ENCODE measurements at regions not wholly inside any gene's neighbourhood (a gene's known extent, or its start where the extent isn't known, plus 50 kb on each side); places are given as distances from the start of the nearest gene placed in this dataset.

GRCh38 chr2:166637051-166637450, 143.0 kb upstream of the SCN7A start:
- H3K9me3 ChIP-seq (ENCODE audit: low read depth, low read length): no peaks in the 10 kb centered on the region
- no peak overlapping the region for H2AFZ ChIP-seq (ENCODE audit: low read length)
- no peak overlapping the region for H3K4me2 ChIP-seq (ENCODE audit: insufficient read depth, low read length)
- no peak overlapping the region for H3K4me3 ChIP-seq (ENCODE audit: insufficient read depth, low read length)
- no peaks in the 10 kb centered on the region for H3K79me2 ChIP-seq (ENCODE audit: insufficient read depth, low read length)
- no peaks in the 10 kb centered on the region for H3K27me3 ChIP-seq (ENCODE audit: insufficient read depth, low read length)
- no peaks in the 10 kb centered on the region for H3K36me3 ChIP-seq (ENCODE audit: insufficient read depth, low read length)
- no peaks in the 10 kb centered on the region for H4K20me1 ChIP-seq (ENCODE audit: insufficient read depth, low read length)
- H3K4me1 ChIP-seq (ENCODE audit: insufficient read depth, low read length): no peaks in the 10 kb centered on the region
- no peak overlapping the region for H3K27ac ChIP-seq (ENCODE audit: low read depth, low read length)
- TF ChIP-seq, protein P1, sequence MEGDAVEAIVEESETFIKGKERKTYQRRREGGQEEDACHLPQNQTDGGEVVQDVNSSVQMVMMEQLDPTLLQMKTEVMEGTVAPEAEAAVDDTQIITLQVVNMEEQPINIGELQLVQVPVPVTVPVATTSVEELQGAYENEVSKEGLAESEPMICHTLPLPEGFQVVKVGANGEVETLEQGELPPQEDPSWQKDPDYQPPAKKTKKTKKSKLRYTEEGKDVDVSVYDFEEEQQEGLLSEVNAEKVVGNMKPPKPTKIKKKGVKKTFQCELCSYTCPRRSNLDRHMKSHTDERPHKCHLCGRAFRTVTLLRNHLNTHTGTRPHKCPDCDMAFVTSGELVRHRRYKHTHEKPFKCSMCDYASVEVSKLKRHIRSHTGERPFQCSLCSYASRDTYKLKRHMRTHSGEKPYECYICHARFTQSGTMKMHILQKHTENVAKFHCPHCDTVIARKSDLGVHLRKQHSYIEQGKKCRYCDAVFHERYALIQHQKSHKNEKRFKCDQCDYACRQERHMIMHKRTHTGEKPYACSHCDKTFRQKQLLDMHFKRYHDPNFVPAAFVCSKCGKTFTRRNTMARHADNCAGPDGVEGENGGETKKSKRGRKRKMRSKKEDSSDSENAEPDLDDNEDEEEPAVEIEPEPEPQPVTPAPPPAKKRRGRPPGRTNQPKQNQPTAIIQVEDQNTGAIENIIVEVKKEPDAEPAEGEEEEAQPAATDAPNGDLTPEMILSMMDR (IDR thresholded peaks at IDR 0.05; ENCODE audit: extremely low read depth, low read depth, low read length): no peak
- no peak for DNase-seq (ENCODE audit: insufficient read length, low spot score, missing footprints)

DNA sequence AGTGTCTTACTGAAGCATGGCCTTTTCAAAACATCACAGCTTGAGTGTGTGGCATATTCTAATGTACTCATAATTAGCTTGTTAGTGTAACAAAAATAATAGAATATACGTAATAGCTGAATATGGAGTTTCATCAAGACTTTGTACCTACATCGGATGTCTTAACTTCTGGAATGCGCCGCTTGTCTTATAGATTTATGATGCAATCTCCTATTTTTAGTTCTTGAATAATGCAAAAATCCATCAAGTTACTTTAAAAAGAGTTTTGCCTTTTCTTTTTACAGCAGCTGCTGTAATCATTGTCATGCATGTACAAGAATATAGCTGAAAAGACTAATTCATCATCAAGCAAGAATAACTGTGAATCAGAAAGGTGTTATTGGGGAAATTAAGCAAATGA, 140.7 kb upstream of the SCN7A start:
- no peak for DNase-seq (ENCODE audit: insufficient read length, low spot score, missing footprints)
- Histone ChIP-seq H3K79me2 (ENCODE audit: insufficient read depth, low read length) (no peaks in the 10 kb centered on the region), H4K20me1 (ENCODE audit: insufficient read depth, low read length) (no peaks in the 10 kb centered on the region), H3K27me3 (ENCODE audit: insufficient read depth, low read length) (no peaks in the 10 kb centered on the region), H3K4me2 (ENCODE audit: insufficient read depth, low read length) (no peak overlapping the region), H2AFZ (ENCODE audit: low read length) (no peak overlapping the region), H3K4me1 (ENCODE audit: insufficient read depth, low read length) (no peaks in the 10 kb centered on the region), H3K4me3 (ENCODE audit: insufficient read depth, low read length) (no peak overlapping the region), H3K9me3 (ENCODE audit: low read depth, low read length) (no peaks in the 10 kb centered on the region), H3K36me3 (ENCODE audit: insufficient read depth, low read length) (no peaks in the 10 kb centered on the region), H3K27ac (ENCODE audit: low read depth, low read length) (no peak overlapping the region)
- TF ChIP-seq, protein P1 (IDR thresholded peaks at IDR 0.05; ENCODE audit: extremely low read depth, low read depth, low read length): no peak

- no peak for DNase-seq (ENCODE audit: insufficient read length, low spot score, missing footprints)
- no peak overlapping the region for H3K4me3 ChIP-seq (ENCODE audit: insufficient read depth, low read length)
- peak overlapping the region; percentile 2 for H3K4me2 ChIP-seq (ENCODE audit: insufficient read depth, low read length)
- no peaks in the 10 kb centered on the region for H4K20me1 ChIP-seq (ENCODE audit: insufficient read depth, low read length)
- H3K36me3 ChIP-seq (ENCODE audit: insufficient read depth, low read length): no peaks in the 10 kb centered on the region
- H2AFZ ChIP-seq (ENCODE audit: low read length): no peak overlapping the region
- H3K27ac ChIP-seq (ENCODE audit: low read depth, low read length): no peak overlapping the region
- no peaks in the 10 kb centered on the region for H3K9me3 ChIP-seq (ENCODE audit: low read depth, low read length)
- TF ChIP-seq, protein P1 (IDR thresholded peaks at IDR 0.05; ENCODE audit: extremely low read depth, low read depth, low read length): no peak
- H3K79me2 ChIP-seq (ENCODE audit: insufficient read depth, low read length): no peaks in the 10 kb centered on the region
- H3K27me3 ChIP-seq (ENCODE audit: insufficient read depth, low read length): no peaks in the 10 kb centered on the region
- no peaks in the 10 kb centered on the region for H3K4me1 ChIP-seq (ENCODE audit: insufficient read depth, low read length)
These were observed 138.6 kb upstream of the SCN7A start for GRCh38 chr2:166632616-166633015.

DNA sequence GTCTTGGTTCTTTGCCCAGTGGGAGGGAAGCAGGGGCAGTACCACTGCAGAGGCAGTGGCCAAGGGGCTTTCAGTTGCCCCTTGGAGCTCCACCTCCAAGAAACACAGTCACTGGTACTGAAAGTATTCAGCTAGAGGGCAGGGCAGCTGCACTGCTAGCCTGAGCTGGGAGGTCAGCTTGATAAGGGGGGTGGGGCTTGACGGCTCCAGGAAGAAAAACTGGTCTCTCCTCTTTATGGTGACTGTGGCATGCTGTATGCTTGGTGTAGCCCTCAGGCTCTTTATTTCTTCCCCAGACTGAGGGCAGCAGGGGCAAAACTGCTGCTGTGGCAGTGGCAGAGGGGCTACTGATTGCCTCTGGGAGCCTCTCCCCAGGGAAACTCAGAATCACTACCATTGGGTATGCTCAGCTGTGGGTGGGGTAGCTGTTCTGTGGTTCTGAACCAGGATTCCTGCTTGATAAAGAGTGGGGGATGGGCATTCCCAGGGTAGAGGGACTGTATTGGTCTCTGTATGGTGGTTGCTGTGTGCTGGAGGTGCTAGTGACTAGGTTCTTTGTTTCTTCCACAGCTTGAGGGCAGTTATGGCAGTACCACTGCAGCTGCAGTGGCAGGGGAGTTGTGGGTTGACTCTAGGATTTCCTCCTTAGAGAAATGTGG, 134.6 kb upstream of the SCN7A start:
- Histone ChIP-seq H3K27me3 (ENCODE audit: insufficient read depth, low read length) (no peaks in the 10 kb centered on the region), H2AFZ (ENCODE audit: low read length) (no peak overlapping the region), H3K79me2 (ENCODE audit: insufficient read depth, low read length) (no peaks in the 10 kb centered on the region), H3K4me1 (ENCODE audit: insufficient read depth, low read length) (no peaks in the 10 kb centered on the region), H3K27ac (ENCODE audit: low read depth, low read length) (no peak overlapping the region), H3K9me3 (ENCODE audit: low read depth, low read length) (no peaks in the 10 kb centered on the region), H3K4me2 (ENCODE audit: insufficient read depth, low read length) (no peak overlapping the region), H3K36me3 (ENCODE audit: insufficient read depth, low read length) (no peaks in the 10 kb centered on the region), H4K20me1 (ENCODE audit: insufficient read depth, low read length) (no peaks in the 10 kb centered on the region), H3K4me3 (ENCODE audit: insufficient read depth, low read length) (no peak overlapping the region)
- no peak for DNase-seq (ENCODE audit: insufficient read length, low spot score, missing footprints)
- TF ChIP-seq, protein P1 (IDR thresholded peaks at IDR 0.05; ENCODE audit: extremely low read depth, low read depth, low read length): no peak
